ENCODE measurements at regions not wholly inside any gene's neighbourhood (a gene's known extent, or its start where the extent isn't known, plus 50 kb on each side); places are given as distances from the start of the nearest gene placed in this dataset.

- TF ChIP-seq EZH2phosphoT487 (IDR thresholded peaks at IDR 0.05; ENCODE audit: insufficient read depth, low read depth) = no peak
- TF ChIP-seq EZH2 (IDR thresholded peaks at IDR 0.05; ENCODE audit: insufficient read depth, poor library complexity, severe bottlenecking) = no peak
These were observed 913.0 kb downstream of the C6orf118 start for GRCh38 chr6:164396071-164397047.
